Mammary epithelial cell (primary cell): ENCODE measurements at regions not wholly inside any gene's neighbourhood (a gene's known extent, or its start where the extent isn't known, plus 50 kb on each side); places are given as distances from the start of the nearest gene placed in this dataset.
"Not testable (repeated sequence)": the region's sequence is repeated elsewhere in the genome, so short reads cannot be mapped to it uniquely, and the experiment has no call there.

Experiments used
- EZH2 ChIP-seq: IDR thresholded peaks from 2 replicates; pipeline ENCODE4 v1.6.1; 2012; ENCODE audit warnings: low read length, inconsistent platforms, borderline replicate concordance
- TF ChIP-seq, protein P1 (sequence below), 2 donors: IDR thresholded peaks in 1 of 2; conservative IDR thresholded peaks in 1 of 2; 2 replicates each; pipeline ENCODE4 v1.5.1; 2011 to 2012; ENCODE audit warnings: inconsistent platforms in 2 of 2, low read length in 2 of 2, mild to moderate bottlenecking in 2 of 2, control low read depth in 1 of 2, low read depth in 1 of 2; ENCODE audit not compliant: insufficient read depth in 1 of 2; ENCODE audit errors: extremely low read depth in 1 of 2

DNA sequence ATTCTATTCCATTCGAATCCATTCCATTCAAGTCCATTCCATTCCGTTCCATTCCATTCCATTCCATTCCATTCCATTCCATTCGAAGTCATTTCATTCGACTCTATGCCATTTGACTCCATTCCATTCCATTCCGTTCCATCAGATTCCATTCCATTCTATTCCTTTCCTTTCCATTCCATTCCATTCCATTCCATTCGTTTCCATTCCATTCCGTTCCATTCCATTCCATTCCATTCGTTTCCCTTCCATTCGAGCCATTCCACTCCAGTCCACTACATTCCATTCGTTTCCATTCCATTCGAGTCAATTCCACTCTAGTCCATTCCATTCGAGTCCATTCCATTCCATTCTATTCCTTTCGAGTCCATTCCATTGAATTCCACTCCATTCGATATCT is 1120.4 kb downstream of the RPIA start:
- TF ChIP-seq, protein P1, sequence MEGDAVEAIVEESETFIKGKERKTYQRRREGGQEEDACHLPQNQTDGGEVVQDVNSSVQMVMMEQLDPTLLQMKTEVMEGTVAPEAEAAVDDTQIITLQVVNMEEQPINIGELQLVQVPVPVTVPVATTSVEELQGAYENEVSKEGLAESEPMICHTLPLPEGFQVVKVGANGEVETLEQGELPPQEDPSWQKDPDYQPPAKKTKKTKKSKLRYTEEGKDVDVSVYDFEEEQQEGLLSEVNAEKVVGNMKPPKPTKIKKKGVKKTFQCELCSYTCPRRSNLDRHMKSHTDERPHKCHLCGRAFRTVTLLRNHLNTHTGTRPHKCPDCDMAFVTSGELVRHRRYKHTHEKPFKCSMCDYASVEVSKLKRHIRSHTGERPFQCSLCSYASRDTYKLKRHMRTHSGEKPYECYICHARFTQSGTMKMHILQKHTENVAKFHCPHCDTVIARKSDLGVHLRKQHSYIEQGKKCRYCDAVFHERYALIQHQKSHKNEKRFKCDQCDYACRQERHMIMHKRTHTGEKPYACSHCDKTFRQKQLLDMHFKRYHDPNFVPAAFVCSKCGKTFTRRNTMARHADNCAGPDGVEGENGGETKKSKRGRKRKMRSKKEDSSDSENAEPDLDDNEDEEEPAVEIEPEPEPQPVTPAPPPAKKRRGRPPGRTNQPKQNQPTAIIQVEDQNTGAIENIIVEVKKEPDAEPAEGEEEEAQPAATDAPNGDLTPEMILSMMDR (conservative IDR thresholded peaks at IDR 0.05 in 1 of 2, IDR thresholded peaks at IDR 0.05 in 1 of 2; ENCODE audit: extremely low read depth in 1 of 2, insufficient read depth in 1 of 2, low read depth in 1 of 2, low read length in 2 of 2), result not testable (repeated sequence)
- not testable (repeated sequence) for TF ChIP-seq EZH2
